Testis (tissue), 2 donors: ENCODE measurements at regions not wholly inside any gene's neighbourhood (a gene's known extent, or its start where the extent isn't known, plus 50 kb on each side); places are given as distances from the start of the nearest gene placed in this dataset.

ENCODE experiments used
- CTCF ChIP-seq, 3 experiments: fragments of 450-650 bp in 2 of 3; fragments of 200-600 bp in 1 of 3; sonication (generic) in 1 of 3; IDR thresholded peaks; one replicate each; pipeline ENCODE4 v1.5.1; 2016 to 2019; ENCODE audit warnings: antibody characterized with exemption in 3 of 3, mild to moderate bottlenecking in 2 of 3, moderate library complexity in 1 of 3
- POLR2A ChIP-seq: fragments of 450-650 bp; IDR thresholded peaks from one replicate; pipeline ENCODE4 v1.6.1; 2017; ENCODE audit warnings: antibody characterized with exemption, mild to moderate bottlenecking, moderate library complexity

GRCh38 chr5:2423634-2424033 lies 327.8 kb downstream of the IRX2 start:
- no peak for TF ChIP-seq CTCF (IDR thresholded peaks at IDR 0.05)
- no peak for TF ChIP-seq POLR2A
